Lower lobe of right lung (tissue), 2 donors: ENCODE measurements at regions not wholly inside any gene's neighbourhood (a gene's known extent, or its start where the extent isn't known, plus 50 kb on each side); places are given as distances from the start of the nearest gene placed in this dataset.

Experiments used
- ATAC-seq, 2 donors: fragments of 200-7000 bp; cut with Tn5 transposase; one replicate each; pipeline ENCODE4 v1.9.1; 2020 to 2022; ENCODE audit warnings: mild to moderate bottlenecking in 2 of 2, moderate library complexity in 2 of 2
- DNase-seq: peaks from one replicate; pipeline ENCODE4 v3.0.0-alpha.2; 2020
- H3K27ac ChIP-seq: fragments of 200-600 bp; one replicate; pipeline ENCODE4 v1.8.0; 2022
- H3K27me3 ChIP-seq: fragments of 200-600 bp; one replicate; pipeline ENCODE4 v1.8.0; 2022; ENCODE audit warnings: low read depth
- H3K36me3 ChIP-seq: fragments of 200-600 bp; one replicate; pipeline ENCODE4 v1.8.0; 2022; ENCODE audit warnings: mild to moderate bottlenecking
- H3K4me1 ChIP-seq: fragments of 200-600 bp; one replicate; pipeline ENCODE4 v1.8.0; 2022
- H3K4me3 ChIP-seq: fragments of 200-600 bp; one replicate; pipeline ENCODE4 v1.8.0; 2022; ENCODE audit warnings: mild to moderate bottlenecking
- H3K9me3 ChIP-seq: fragments of 200-600 bp; one replicate; pipeline ENCODE4 v1.8.0; 2022
- intact Hi-C: fragments of 100-400 bp; cut with DNase I; formaldehyde crosslinking; loops from one replicate; pipeline ENCODE4 v1.11.0; 2022
- TF ChIP-seq, protein P1 (sequence below): fragments of 200-600 bp; IDR thresholded peaks from one replicate; pipeline ENCODE4 v1.8.0; 2022; ENCODE audit warnings: antibody characterized with exemption, mild to moderate bottlenecking
- donor health status: DM: no; HTN: yes; CAD: no; lungs with severe emphysema.

GRCh38 chr2:228613133-228613850 lies 431.8 kb upstream of the SPHKAP start:
- ATAC-seq (no peak), DNase-seq (no peak)
- Histone ChIP-seq H3K36me3 (no peaks in the 10 kb centered on the region), H3K27ac (no peak overlapping the region), H3K9me3 (no peaks in the 10 kb centered on the region), H3K4me3 (no peak overlapping the region), H3K4me1 (no peaks in the 10 kb centered on the region), H3K27me3 (no peaks in the 10 kb centered on the region)
- intact Hi-C loops, result no loop called here
- TF ChIP-seq, protein P1, sequence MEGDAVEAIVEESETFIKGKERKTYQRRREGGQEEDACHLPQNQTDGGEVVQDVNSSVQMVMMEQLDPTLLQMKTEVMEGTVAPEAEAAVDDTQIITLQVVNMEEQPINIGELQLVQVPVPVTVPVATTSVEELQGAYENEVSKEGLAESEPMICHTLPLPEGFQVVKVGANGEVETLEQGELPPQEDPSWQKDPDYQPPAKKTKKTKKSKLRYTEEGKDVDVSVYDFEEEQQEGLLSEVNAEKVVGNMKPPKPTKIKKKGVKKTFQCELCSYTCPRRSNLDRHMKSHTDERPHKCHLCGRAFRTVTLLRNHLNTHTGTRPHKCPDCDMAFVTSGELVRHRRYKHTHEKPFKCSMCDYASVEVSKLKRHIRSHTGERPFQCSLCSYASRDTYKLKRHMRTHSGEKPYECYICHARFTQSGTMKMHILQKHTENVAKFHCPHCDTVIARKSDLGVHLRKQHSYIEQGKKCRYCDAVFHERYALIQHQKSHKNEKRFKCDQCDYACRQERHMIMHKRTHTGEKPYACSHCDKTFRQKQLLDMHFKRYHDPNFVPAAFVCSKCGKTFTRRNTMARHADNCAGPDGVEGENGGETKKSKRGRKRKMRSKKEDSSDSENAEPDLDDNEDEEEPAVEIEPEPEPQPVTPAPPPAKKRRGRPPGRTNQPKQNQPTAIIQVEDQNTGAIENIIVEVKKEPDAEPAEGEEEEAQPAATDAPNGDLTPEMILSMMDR, result no peak

GRCh38 chr2:228611171-228611570 lies 429.7 kb upstream of the SPHKAP start:
- no peak overlapping the region for H3K4me3 ChIP-seq
- no peak overlapping the region for H3K27ac ChIP-seq
- H3K27me3 ChIP-seq, result no peaks in the 10 kb centered on the region
- intact Hi-C loops, result no loop called here
- TF ChIP-seq, protein P1, result no peak
- no peak for ATAC-seq
- H3K4me1 ChIP-seq, result no peaks in the 10 kb centered on the region
- H3K9me3 ChIP-seq, result no peaks in the 10 kb centered on the region
- no peak for DNase-seq
- H3K36me3 ChIP-seq, result no peaks in the 10 kb centered on the region

DNA sequence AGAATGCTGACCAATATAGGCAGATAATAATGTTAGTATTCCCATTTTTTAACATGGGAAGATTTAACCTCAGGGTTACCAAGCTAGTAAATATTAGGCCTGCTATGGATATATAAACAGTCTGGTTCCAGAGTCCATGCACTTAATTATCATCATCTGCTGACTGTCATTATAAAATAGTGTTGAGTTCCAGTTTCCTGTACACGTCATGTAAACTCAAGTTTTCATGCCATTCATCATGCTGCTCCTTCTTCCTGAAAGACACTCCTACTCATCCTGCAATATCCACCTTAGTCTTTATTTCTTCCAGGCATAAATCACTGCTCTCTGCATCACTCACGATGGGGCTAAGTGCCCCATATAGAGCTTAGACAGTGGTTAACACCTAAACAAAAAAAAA lies 420.8 kb upstream of the SPHKAP start:
- Histone ChIP-seq H3K4me1 (no peaks in the 10 kb centered on the region), H3K4me3 (no peak overlapping the region), H3K36me3 (no peaks in the 10 kb centered on the region), H3K9me3 (no peaks in the 10 kb centered on the region), H3K27ac (no peak overlapping the region), H3K27me3 (no peaks in the 10 kb centered on the region)
- TF ChIP-seq, protein P1, result no peak
- intact Hi-C loops, result no loop called here
- no peak for DNase-seq
- no peak for ATAC-seq

DNA sequence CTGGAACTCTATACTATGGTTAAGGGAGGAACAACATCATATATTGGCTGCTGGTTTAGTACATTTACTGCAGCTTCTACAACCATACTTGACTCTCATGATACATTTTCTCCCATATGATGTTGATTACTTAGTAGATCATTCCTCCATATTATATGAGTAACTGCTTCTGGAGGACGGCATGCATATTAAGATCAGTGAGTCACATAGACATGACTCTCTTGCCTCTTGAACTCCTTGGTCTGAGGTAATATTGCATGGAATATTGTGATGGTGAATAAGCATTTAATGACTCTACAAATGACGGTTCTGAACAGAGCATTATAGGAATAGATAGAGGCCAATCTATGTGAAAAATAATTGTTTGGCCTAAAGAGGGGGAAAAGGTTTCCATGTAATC lies 418.8 kb upstream of the SPHKAP start:
- no peaks in the 10 kb centered on the region for H3K9me3 ChIP-seq
- TF ChIP-seq, protein P1, result no peak
- H3K36me3 ChIP-seq, result no peaks in the 10 kb centered on the region
- intact Hi-C loops, result no loop called here
- DNase-seq (no peak), ATAC-seq (no peak)
- H3K4me1 ChIP-seq, result no peaks in the 10 kb centered on the region
- H3K4me3 ChIP-seq, result no peak overlapping the region
- no peaks in the 10 kb centered on the region for H3K27me3 ChIP-seq
- H3K27ac ChIP-seq, result no peak overlapping the region

GRCh38 chr2:228599781-228600180 lies 418.3 kb upstream of the SPHKAP start:
- no peak for DNase-seq
- no peak for ATAC-seq

More at GRCh38 chr2:228599781-228600180, 418.3 kb upstream of the SPHKAP start:
- intact Hi-C loops, result no loop called here
- Histone ChIP-seq H3K4me3 (no peak overlapping the region), H3K36me3 (no peaks in the 10 kb centered on the region), H3K27ac (no peak overlapping the region), H3K9me3 (no peaks in the 10 kb centered on the region), H3K27me3 (no peaks in the 10 kb centered on the region), H3K4me1 (no peaks in the 10 kb centered on the region)
- TF ChIP-seq, protein P1, result no peak
